ENCODE measurements at regions not wholly inside any gene's neighbourhood (a gene's known extent, or its start where the extent isn't known, plus 50 kb on each side); places are given as distances from the start of the nearest gene placed in this dataset.
"Not testable (repeated sequence)": the region's sequence is repeated elsewhere in the genome, so short reads cannot be mapped to it uniquely, and the experiment has no call there.

DNA sequence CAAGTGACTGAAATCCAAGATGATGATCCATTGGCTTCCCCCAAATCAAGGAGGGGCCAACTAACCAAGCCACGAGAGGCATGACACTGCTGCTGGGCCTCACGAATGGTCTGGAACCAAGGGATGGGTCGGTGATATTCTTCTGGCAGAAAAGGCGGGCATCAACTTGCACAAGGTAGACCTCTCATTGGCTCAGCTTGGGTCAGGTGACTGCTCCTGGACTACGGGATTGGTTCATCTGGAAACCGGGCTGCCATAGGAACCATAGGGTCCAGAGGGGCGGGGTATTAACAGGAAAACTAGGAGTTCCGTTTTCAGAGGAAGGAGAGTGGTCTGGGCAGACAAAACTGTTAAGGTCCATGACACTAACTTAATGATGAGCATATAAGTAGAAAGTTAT lies 100.9 kb downstream of the TFAP2C start:
- no peak for DNase-seq

DNA sequence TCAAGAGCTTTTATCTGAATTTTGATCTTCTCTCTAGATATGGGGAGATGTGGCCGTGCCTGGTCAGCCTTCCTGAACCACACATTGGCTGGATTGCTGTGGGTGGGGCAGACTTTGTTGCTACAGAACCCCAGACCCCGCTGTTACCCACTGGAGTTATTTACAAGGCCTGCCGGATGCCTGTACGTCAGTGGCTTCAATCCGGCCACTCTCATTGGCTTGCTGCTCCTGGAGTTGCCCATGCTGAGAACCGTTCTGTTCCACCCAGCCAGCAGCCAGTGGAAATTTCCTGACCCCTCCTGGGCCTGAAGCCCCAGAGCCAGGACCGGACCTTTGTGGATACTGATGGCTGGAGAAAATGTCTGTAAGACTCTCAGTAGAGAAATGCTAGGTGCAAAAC lies 101.9 kb downstream of the TFAP2C start:
- no peak for DNase-seq

DNA sequence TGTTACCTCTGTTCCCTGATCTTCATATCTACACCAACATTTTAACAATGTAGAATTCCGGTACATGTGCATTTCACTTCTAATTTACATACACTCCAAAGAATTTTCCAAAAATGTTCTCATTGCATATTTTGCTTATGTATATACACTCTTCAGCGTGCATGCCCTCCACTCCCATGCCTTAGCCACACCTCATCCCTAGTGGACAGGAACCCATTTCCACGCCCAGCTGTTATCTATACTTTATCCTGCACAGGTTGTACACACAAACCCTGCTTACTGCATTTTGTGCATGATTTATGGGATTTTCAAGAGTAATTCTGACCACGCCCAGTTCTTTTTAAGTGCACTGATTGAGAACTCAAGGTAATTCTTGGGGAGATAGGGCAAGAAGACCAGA lies 102.4 kb downstream of the TFAP2C start:
- DNase-seq = no peak

DNA sequence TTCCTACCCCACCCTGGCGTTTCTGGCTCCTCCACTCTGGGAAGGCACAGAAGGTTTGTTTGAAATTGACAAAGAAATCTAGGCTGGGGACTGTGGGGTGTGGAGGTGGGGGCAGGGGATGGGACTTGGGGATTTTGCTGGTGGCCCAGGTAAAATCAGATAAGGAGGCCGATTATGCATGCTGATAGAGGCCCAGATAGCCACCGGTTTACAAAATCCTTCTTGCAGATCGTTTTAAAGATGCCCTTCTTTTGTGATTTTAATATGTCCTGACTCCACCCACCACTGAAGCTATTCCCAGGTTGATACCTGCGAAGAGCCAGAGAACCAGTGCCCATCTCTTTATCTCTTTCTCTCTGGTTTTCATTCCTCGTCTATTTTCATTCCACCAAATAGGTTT lies 104.9 kb downstream of the TFAP2C start:
- DNase-seq = no peak

DNA sequence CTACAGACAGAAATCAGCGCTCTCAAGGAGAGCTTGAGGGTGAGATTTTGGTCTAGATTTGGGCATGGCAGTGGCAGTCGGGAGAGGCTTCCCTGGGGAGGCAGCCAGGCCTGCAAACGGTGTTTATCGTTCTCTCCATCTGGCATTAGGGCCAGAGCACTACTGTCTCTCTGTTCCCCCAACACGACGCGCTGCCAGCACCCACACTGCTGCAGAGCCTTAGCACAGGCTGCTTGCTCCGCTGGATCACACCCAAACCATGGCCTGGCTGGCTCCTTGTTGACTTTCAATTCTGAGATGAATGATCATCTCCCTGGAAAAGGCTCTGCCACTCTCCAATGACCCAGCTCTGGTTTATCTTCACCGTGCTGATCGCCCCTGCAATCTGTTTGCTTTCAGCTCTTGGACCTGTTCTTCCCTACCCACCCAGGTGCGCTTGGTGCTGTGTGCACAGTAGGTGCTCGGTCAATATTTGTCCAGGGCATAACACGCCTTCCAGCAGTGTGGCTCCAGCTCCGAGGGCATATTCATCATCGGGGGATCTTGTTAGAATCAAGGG lies 106.1 kb downstream of the TFAP2C start:
- DNase-seq = no peak

DNA sequence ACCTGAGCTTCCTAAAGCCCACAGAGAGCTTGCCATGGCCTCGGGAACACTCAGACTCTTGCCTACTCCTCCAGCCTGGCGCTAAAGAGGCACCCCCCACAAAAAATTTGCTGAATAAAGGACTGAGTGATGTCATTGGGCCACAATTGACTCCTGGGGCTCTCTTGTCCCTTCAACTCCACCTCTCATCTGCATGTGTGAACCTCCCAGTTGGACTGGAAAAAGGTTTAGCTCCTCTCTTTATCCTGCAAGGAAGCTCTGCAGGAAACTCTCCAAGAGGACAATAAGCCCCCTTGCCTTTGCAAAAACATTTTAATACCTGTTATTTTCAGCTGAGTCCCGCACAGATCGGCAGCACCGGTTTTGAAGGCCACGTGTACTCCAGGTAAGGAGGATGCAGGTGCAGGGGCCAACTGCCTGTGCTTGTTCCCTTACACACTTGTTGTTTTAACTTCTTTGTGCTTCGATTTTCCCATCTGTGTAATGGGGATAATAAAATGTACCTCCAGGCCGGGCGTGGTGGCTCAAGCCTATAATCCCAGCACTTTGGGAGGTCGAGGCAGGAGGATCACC lies 107.3 kb downstream of the TFAP2C start:
- DNase-seq = no peak

DNA sequence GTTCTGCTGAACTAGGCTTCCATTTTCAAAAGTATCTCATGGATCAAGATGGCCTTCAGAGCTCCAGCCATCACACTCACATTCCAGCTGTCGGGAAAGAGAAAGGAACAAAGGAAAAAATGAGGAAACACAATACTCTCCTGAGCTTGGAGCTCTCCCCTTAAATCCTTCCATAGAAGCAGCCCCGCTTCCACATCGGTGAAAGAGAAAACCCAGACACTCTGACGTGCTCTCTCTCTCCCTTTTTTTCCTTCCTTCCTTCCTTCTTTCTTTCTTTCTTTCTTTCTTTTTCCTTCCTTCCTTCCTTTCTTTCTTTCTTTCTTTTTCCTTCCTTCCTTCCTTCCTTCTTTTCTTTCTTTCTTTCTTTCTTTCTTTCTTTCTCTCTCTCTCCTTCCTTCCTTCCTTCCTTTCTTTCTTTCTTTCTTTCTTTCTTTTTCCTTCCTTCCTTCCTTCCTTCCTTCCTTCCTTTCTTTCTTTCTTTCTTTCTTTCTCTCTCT lies 115.3 kb downstream of the TFAP2C start:
- DNase-seq = not testable (repeated sequence)

DNA sequence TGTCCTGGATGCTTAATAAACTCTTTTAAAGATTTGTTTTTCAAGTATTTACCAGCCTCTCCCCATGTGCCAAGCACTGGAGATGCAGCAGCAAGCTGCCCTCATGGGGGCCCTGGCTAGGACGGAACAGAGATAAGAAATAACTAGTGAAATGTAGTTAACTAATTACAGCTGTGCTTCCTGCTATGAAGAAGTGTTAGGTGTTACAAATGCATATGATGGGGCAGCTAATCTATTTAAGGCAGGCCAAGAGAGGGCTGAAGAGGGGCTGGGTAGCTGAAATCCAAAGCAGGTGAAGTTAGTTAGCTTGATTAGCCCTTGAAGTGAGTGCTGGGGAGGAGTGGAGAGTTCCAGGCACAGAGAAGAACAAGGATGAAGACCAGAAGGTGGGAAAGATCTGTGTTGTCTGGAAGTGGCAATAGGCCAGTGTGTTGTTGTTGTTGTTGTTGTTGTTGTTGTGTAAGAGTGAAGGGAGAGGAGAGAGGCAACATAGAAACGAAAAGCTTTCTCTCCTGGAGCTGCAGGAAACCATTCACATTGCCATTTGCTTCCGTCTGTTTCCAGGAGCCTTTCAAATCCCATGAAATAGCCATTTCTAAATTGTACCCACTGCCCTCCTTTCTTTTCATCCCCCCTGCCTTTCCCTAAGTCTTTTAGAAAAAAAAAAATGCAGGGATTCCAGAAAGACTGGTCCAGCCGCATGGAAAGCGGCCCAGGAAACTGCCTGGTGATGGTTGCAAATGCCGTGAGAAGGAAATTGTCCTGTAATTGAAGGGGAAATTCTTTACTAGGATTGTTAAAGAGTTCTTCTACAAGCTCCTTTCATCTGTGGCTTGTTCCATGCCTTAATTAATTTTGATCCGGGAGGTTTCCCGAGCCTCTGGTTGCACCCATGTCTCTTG lies 119.6 kb downstream of the TFAP2C start:
- DNase-seq = no peak

DNA sequence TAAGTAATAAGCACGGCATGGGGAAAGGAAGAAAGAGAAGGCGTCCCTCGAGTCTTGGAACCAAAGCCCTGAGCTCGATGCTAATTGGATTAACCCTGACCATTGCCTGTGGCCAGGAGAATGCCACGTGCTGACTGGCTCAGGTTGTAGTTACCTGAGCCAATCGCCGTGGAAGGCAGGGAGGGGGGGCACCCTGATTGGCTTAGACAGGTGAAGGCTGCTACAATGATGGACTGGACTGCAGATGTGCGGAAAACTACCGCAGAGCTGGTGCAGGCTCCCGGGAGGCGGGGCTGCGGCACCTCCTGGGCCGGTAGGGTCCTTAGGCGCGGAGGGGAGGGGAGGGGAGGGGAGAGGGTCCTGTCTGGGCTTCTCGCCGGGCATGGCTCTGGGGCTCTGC lies 121.3 kb downstream of the TFAP2C start:
- DNase-seq = no peak

DNA sequence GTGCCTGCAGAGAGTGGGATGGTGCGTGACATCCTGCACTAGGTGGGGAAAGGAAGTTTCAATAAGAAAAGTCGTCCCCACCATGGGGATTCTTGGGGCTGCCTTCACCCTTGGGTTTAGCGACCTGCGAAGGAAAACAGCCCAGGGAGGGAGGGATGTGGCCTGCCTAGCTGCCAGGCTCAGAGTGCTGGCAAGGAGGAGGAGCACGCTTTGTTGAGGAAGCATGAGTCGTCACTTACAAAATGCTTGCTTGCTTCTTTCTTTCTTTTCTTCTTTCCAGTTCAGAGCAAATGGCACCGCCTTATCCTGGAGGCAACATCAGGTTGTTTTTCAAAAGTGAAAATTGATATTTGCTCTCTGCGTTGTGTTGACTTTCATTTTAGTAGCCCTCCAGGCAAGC lies 123.2 kb downstream of the TFAP2C start:
- no peak for DNase-seq

DNA sequence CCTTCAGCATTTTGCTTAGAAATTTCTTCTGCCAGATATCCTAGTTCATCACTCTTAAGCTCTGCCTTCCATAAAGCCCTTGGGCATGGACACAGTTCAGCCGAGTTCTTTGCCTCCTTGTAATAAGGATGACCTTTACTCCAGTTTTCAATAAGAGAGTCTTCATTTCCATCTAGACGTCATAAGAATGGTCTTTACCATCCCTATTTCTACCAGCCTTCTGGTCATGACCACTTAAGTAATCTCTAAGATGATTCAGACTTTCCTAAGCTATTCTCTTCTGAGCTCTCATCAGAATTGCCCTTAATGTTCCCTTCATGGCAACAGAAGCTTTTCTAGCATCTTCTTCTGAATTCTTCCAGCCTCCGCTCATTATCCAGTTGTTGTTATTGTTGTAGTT lies 126.1 kb downstream of the TFAP2C start:
- DNase-seq = no peak

DNA sequence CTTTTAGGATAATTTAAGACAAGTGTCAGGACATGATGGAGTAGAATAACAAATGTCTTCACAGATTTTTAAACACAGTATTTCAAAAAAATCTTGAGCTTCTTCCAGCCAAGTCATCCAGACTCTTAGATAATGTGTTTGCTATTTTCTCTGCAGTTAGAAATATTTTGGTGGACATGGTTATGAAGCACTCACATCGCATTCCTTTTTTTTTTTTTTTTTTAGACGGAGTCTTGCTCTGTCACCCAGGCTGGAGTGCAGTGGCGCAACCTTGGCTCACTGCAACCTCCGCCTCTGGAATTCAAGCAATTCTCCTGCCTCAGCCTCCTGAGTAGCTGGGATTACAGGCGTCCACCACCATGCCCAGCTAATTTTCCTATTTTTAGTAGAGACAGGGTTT lies 127.6 kb downstream of the TFAP2C start:
- not testable (repeated sequence) for DNase-seq

DNA sequence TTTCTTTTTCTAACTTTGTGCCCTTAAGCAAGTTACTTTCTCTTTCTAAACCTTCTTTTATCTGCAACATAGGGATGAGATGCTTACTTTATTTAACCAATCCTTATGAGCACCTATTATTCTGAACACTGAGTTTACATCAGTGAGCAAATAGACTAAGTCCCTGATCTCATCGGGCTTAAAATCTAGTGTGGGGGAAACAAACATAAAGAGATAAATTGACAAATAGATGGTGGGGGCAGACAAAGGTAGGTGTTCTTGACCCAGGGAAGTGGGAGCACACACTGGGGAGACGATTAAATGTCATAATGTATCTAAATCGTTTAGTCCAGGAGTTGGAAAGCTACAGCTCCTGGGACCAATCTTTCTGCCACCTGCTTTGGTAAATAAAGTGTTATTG lies 129.6 kb downstream of the TFAP2C start:
- no peak for DNase-seq

DNA sequence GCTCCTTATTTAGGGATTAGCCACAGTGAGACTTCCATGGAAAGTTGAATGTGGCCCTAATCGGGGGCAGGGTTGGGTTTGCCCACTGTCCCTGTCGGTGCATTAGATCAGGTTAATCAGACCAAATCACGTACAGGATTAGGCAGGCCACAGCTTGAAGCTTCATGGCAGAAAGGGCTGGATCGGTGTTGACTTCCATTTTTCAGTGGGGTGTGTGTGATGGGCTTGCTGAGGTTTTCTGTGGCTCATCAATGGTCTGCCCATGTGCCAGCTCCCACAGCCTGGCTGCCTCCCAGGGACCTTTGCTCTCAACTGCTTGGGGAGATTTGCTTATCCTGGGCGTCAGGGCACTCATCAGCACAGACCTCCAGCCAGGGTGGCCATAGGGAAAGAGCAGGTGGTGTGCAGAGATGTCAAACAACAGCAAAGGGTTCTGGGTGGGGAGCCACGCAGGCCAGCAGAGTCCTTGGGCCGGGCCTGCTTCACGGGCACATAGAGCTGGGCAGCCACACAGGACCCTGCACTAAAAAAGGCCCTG lies 130.7 kb downstream of the TFAP2C start:
- DNase-seq = no peak

DNA sequence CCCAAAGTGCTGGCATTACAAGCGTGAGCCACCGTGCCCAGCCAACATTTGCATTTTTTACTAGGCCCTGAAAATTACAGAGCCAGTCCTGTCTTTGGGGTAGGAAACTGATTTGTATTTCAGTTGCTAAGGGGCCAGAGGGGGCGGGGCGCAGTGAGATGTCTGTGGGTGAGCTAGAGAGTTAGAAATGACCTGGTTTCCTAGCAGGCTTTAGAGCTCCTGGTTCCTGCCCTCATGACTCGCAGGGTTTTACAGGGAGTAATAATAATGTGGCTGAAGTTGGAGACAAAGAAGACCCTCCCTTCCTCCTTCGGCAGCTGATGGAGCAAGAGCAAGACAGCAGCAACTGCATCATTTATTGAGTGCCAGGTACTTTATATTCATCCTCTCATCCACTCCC lies 131.5 kb downstream of the TFAP2C start:
- no peak for DNase-seq

DNA sequence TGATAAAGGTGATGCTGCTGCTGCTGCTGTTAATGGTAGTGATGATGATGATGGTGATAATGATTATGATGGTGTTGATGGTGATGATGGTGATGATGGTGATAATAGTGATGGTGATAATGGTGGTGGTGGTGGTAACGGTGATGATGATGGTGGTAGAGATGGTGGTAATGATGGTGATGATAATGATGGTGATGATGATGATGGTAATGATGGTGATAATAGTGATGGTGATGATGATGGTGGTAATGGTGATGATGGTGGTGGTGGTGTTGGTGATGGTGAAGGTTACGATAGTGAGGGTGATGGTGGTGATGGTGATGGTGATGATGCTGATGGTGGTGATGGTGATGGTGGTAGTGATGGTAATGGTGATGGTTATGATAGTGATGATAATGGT lies 132.3 kb downstream of the TFAP2C start:
- no peak for DNase-seq

DNA sequence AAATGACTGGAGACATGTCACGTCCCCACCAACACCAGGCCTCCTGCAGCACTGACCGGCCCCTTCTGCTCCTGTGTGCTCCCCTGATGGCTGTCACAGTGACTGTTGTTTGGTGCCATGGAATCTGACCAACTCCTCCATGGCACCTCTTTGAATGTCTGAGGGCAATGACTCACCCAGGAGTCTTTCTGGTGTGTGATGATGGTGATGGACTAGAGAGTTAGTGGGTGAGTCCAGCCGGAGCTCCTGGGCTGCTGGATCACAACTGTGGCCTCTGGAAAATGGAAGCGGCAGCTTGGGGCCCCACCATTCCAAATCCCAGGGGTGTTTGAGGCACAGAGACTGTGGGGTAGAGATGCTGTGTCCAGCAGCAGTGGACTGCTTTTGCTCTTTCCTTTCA lies 133.3 kb downstream of the TFAP2C start:
- no peak for DNase-seq

DNA sequence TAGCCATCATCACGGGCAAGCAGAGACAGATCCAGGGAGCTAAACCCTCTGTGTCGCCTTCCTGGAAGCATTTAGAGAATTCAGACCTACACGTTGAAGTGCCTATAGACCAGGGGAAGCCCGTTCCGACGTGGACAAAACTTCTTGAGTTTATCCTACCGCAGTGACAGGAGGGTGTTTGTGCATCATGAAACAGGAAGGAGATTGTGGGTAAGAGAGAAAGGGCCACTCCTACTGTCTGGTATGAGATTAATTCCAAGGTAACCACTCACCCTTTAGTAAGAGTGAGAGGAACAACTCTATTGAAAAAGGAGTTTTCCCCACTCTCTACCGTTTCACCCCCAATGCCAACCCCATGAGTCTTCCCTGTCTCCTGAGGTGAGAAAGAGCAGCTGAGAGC lies 133.7 kb downstream of the TFAP2C start:
- no peak for DNase-seq

DNA sequence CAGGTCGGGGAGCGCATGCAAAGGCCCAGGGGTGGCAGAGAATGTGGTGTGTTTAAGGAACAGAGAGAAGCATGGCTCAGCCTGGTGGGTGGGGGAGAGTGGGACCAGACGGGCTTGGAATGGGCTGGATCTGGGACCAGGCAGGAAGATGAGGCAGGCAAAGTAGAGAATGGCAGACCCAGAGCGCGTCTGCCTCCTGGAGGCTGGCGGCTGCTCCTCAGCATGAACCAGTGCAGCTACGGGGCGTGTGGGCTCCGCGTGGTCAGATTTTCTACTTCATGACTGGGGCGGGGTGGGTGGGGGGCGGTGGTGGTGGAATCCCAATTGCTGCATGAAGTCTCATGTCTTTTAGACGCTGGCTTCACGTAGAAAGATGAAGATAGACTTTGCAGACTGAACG lies 135.6 kb downstream of the TFAP2C start:
- DNase-seq = no peak

DNA sequence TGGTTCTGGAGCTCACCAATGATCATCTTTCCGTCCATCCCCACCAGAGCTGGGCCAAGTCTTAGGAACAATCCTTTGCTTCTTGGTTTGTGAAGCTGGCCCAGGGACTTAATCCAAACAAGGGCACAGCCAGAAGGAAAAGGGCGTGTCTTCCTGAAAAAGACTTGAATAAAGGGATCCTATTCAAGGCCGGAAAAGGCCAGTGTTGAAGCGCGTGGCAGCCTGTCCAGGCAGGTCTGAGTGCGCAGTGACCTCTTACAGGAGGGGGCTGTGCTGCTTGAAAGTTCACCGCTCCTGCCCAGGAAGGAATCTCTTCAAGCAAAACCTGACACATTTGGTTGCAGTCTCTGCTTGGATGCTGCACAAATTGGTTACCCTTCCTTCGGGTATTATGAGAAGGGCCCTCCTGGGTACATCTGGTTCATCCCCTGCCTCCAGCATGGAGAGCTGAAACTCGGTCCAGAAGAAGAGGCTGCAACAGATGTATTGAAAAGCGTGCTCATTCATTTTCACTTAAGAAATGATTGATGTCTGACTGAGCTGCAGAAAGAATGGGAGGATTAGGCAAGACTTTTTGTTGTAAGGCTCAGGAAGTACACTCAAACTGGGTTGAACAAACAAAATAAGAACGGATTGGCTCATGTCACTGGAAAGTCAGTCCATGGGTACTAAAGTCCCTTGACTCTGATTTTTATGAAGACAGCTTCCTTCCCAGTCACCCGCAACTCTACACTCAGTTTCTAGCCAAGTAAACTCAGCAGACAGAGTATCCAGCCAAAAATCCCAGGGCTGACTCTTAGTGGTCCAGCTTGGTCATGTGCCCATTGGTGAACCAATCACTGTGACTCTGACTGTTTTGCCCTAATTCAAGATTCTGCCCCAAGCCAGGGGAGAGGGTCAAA lies 136.3 kb downstream of the TFAP2C start:
- no peak for DNase-seq

DNA sequence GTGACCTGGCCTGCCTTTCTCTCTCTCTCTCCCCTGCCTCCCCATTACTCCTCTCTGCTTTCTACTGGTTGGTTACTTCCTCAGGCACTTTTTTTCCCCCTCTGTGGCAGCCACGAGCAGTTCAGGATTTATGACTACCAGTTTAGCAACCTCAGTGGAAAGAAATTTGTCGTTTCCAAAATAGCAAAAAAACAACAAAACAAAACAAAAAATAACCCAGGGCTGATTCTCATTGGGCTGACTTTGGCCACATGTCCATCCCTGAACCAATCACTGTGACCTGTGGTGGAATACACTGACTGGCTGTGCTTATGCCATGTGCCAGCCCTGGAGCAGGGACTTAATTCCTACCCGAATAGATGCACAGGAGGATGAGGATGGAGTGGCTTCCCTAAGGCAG lies 137.4 kb downstream of the TFAP2C start:
- DNase-seq = no peak

DNA sequence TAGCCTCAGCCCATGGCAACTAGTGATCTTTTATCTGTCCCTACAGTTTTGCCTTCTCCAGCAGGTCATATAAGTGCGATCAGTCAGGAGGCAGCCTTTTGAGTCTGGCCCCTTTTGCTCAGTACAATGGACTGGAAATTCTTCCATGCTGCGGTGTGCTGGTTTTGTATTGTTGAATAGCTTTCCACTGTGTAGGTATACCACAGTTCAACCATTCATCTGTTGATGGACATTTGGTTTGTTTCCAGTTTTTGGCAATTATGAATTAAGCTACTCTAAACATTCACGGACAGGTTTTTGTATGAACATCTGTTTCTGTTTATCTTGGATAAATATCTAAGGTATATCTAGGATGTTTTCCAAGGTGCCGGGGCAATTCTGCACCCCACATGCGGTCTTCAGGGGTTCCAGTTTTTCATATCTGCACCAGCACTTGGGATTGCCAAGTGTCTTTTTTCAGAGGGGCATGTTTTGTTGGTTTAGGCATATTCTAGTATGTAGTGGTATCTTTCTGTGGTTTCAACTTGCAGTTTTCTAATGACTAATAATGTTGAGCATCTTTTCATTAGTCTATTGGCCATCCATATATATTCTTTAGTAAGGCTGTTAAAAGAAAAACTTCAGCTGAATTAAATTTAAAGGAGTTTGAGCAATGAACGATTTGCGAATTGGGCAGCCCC lies 141.0 kb downstream of the TFAP2C start:
- no peak for DNase-seq

Data from CD4-positive, alpha-beta T cell treated with Interleukin-6 for 4 hours (primary cell).